GM21526 (cell line): ENCODE measurements at regions not wholly inside any gene's neighbourhood (a gene's known extent, or its start where the extent isn't known, plus 50 kb on each side); places are given as distances from the start of the nearest gene placed in this dataset.

Source experiments
- ATAC-seq: cut with Tn5 transposase; IDR thresholded peaks from one replicate; pipeline ENCODE4 v1.9.1; 2021; ENCODE audit warnings: moderate library complexity; ENCODE audit not compliant: unreplicated experiment, low FRiP score

DNA sequence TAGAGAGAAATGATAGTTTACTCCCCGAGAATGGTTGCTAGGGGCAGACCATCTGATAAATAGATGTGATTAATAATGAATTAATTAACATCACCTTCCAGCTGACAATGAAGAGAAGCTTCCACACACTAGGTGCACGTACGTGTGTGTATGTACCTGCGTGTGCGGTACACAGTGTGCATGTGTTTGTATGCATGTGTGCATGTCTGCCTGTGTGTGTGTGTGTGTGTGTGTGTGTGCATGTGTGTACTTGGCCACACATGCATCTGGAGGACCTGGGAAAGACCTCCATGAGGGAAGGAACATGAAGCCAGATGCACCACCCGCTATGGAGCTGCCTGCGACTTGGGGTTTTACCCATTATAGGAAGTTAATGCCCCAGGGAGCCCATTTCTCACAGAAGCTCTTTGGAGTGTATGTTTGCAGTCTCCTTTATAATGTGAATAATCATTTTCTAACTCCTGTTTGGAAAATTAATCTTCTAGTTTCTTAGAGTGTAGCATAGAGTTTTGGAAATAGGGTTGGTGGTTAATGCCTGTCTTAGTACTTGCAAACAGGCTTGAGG is 229.1 kb downstream of the ENGASE start:
- ATAC-seq, result no peak

DNA sequence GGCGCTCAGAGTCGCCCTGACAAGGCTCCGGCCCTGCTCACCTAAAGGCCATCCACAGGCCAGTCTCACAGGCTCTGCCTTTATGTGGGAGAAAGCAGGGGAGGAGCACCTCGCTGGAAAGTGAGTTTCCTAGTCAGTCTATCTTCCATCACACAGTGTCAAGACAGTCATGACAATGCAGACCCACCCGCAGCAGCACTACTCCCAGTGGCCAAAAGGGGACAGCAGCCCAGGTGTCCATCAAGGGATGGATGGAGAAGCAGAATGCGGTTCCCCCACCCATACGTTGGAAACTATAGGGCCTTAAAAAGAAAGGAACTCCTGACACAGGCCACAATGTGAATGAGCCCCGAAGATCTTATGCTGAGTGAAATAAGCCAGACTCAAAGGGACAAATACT is 226.8 kb downstream of the ENGASE start:
- no peak for ATAC-seq

DNA sequence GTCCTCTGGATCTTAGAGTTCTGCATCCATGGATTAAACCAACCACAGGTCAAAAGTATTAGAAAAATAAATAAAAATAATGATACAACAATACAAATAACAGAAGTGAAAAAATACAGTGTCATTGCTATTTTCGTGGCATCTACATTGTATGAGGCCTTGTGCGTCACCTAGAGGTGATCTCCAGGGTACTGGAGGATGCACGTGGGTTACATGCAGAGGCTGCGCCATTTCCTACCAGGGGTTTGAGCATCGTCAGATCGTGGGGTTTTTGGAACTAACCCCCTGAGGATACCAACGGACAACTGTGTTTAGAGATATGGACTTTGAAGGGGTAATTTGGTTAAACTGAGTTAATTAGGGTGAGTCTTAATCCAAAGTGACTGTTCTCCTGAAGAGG is 224.7 kb downstream of the ENGASE start:
- no peak for ATAC-seq

DNA sequence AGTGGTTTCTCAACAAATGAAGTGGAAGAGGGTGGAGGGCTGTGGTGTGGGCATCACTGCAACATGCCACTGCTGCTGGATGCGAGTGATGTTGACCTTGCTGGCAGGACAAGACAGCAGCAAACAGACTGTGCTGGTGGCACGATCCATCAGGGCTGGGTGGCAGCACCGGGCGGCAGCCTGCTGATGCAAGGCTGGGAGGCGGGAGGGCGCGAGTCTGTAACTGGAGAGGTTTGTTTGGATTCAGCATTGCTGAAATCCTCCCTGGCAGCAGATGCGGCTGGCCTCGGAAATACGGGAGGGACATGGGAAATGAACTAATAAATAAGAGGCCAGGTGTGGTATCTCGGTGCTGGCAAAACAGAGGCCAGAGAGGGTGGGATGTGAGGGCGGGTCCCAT is 224.2 kb downstream of the ENGASE start:
- ATAC-seq, result no peak

DNA sequence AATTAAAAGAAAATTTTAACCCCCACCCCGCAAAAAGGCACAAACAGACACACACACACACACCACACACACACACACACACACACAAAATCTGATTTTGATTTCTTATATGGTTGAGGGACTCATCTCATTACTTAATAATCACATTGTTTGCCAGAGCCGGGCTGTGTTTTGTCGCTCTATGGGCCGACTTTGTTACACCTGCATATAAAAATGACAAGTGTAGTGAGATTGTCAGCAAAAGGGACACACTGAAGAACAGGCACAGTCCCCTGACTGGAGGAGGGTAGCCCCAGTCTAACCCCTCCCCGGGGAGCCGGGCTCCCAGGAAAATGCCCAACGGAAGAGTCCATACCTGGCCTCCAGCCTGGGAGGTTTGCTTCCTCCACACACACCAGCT is 221.6 kb downstream of the ENGASE start:
- ATAC-seq, result no peak

DNA sequence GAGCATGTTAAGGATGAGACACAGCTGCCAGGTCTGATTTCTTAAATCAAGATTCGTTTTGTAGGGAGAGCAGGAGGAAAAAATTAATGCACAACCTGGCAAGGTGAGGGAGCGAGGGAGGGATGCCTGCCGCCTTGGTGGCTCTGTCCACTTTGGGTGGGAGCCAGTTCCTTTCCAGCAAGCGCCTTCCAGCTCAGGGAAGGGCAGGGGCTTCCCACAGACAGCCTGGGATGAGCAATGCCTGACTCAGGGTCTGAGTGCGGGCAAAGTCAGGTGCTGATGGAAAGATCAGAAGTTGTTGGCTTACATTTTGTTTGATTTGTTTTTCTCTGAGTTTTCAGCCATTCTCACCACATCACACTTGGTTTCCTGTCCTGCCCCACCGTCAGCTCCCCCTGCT is 220.7 kb downstream of the ENGASE start:
- no peak for ATAC-seq

DNA sequence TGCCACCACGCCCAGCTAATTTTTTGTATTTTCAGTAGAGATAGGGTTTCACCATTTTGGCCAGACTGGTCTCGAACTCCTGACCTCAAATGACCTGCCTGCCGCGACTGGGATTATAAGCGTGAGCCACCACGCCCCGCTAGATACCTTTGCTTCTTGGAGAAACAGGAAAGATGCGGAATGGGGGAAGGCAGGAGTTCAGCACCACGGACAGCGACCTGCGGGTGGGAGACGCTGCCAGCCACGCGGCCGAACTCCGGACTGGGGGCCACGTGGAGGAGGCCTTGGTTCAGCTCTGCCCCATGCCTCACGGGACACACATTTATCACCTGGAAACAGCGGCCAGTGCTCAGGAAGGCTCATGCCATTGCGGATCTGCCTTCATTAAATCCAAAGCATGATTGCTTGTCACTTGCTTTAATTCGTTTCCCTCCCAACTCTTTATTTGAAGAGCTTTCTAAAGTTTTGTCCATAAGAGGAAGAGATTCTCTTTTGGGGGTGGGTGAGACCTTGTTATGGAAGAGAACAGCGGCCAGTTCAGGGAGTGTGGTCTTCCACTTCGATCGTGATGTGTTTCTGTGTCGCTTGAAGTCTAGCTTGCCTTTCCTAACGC is 219.9 kb downstream of the ENGASE start:
- ATAC-seq, result no peak

DNA sequence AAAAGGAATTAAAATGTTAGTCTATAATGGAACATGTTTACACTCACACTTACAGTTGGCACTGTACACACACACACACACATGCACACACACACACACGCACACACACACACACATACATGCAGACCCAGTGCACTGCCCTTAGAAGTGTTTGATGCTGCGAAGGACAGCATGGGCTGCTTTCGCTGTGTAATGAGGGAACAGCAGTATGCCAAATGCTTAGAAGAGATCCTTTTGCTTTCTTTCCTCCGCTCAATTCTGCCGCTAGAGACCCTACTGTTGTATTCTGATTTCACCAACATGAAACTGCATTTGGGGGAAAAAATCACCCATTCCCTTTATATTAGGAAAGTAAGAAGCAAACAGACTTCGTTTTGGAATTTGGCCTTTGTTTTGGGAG is 217.9 kb downstream of the ENGASE start:
- ATAC-seq, result no peak

DNA sequence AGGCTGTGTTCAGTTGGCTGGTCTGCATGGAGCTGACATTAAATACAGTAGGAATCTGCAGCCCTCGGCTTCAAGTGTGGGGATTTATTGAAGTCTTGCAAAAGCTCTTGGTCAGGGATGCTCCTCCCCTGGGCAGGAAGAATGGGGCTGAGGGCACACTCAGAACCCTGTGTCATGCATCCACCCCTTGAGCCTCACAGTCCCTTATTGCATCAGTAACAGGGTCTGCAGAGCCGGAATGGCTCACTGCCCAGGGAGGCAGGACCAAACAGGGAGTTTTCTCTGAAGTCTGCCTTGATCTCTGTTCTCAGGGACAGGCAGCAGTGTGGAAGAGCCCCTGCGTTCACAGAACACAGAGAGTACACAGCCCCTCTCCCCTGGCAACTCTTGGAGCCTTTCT is 216.8 kb downstream of the ENGASE start:
- ATAC-seq, result no peak

DNA sequence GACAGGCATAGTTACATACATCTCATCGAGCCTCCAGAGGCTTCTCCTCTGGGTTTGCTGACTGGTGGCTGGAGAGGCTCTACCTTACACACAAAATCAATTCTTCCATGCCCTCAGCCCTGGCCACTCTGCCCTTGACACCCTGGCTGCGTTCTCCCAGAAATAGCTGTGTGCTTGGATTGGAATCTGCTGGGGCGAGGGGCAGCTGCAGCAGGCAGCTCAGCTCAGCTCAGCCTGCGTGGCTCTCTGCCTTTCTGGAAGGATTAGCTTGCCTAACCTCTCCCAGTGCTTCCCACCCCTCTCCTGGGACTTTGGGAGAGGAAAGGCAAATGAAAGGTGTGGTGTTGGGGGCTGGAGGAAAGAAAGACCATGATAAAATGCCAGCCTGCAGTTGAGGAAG is 216.1 kb downstream of the ENGASE start:
- no peak for ATAC-seq

DNA sequence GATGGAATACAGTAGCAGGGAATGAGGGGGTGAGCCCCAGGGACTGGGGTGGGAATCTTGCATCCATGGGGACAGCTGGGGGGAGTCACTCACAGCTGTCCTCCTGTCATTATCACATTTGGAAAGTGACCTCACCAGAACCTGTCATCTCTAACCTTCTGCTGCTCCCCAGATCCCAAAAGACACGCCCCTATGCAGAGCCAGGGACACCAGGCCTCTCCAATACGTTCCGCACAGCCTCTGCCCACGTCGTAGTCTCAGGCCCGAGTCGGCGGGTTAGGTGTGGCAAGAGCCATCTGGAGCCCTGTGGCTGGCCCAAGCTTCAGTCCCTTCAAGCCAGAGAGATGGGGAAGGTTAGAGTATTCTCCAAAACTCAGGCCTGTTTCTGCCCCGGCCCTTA is 214.3 kb downstream of the ENGASE start:
- no peak for ATAC-seq

DNA sequence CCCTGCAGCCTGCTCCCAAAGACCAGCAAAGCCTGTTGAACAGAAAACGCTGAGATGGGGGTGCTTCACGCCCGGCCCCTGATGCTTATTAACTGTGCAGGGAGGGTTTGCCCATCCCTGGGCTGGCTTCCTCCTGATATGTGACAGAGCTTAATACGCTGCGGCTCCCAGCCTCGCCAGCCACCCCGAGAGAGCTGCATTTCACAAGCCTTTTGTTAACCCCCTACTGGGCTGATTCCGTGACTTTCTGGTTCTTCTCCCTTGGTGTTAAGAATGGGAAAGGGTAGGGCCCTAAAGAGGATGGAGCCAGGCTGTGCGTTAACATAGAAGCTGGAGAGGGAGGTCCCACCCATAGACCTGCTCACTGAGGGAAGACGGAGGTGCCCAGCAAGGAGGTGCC is 211.8 kb downstream of the ENGASE start:
- ATAC-seq, result no peak

DNA sequence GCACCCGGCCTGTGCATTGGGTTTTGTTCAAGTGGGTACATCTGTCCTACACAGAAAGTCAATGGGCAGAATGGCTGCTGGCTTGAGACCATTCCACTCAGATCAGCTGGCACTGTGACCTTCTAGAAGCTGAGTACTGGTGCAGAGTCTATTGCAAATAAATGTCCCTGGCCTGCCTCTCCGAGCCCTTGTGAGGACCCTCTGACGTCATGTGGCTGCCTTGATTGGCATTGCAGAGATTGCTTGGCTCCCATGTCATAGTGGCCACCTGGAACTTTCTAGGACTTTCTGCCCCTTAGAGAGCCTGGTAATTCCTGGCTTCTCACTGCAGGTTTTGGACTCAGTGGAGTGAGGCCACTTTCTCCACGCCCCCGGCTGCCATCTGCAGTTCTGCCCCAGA is 211.3 kb downstream of the ENGASE start:
- ATAC-seq, result no peak

DNA sequence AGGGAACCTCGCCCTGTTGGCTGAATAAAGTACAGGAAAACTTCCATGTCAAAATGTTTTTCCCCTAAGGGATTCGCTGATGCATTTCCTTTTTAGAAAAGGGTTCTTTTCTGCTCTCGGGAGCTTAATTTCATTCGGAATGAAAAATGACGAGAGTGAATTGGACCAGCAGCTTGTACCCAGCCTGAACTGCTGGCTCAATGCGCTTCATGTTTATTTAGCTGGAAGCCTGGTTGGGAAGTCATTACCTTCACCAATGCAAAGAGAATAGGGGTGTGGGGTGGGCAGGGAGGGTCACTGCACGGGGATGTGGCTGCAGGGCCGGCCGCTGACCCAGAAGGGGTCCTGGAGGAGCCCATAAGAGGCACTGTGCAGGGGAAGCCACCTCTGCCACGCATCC is 207.7 kb downstream of the ENGASE start:
- no peak for ATAC-seq

DNA sequence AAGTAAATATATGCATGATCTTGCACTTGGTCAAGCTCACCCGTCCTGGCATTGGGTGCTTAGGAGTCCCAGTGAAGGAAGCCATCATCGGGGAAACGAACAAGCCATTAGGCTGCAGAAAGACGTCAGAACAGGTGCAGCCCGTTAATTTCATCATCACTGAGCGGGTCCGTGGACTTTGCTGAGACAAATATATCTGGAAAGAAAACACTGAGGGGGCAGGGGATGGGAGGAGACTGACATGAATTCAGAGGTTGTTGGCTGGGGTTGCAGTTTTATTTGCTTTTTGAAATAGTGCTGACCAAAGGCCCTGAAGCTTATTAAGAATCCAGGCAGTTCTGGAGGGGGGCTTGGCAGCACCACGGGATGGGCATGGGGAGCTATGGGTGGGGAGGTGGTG is 207.2 kb downstream of the ENGASE start:
- no peak for ATAC-seq

DNA sequence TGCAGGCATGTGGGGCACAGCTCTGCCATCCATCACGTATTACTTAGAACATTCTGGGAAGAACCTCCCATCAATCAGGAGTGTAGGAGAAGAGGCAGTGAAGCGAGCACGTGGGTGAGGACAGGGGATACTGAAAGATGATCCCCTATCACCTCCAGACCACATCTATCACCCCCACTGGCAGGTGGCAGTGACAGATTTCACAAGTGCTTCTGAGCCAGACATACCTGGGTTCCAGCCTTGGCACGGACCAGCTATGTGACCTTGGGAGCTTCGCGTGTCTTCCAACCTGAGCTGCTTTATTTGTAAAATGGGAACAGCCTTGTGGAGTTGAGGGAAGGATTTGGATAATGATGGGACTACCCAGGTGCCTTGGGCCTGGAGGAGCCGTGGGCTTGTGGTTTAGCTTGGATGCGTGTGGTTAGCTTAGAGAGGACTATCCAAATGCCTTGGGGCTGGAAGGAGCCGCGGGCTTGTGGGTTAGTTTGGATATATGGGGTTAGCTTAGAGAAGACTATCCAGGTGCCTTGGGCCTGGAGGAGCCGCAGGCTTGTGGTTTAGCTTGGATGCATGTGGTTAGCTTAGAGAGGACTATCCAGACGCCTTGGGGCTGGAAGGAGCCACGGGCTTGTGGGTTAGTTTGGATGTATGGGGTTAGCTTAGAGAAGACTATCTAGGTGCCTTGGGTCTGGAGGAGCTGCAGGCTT is 206.4 kb downstream of the ENGASE start:
- ATAC-seq, result no peak

DNA sequence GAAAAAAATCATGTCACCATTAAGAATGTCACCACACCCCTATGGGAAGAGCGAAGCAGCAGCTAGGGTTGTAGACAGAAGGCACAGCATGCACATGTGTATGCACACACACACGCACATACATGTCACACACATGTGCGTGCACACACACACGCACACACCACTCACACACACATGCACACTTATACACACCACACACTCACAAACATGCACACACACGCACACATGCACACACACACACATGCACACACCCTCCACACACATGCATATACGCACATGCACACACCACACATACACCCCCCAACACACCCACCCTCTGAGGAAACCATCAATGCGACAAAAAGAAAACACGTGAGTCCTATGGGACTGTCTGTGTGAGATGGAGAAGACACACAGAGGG is 205.4 kb downstream of the ENGASE start:
- ATAC-seq, result no peak

DNA sequence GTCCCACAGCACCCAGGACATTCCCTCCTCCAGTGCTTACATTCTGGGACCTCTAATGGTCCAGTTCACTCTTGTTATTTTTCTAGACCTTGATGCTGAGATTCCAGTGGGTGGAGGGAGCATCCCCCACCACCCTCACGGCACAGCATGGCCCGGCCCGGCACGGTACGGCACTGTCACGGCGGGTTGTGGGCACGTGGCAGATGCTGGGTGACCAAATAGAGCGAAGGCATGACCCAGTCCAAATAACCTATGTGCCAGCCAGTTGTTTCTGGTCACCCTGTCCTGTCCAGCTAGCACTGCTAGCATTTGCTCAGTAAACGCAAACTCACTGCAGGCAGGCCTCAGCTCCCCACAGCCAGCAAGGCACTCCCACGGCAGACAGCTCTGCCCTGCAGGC is 204.7 kb downstream of the ENGASE start:
- no peak for ATAC-seq

DNA sequence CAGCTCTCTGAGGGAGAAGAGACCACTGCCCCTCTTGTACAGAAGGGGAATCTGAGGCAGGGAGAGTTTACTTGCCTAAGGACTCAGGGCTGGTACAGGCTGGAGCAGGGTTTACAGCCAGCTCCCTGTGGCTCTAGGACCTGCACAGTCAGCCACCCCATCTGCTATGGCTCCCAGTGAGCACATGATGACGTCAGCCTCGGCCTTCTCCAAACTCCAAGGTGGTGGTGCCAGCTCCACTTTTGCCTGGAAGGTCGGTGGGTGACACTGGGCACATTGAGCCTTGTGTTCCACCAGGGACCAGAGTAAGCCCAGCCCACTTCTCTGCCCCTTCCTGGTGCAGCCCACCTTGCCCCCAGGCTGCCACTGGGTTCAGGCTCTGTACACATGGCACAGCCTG is 202.2 kb downstream of the ENGASE start:
- no peak for ATAC-seq

DNA sequence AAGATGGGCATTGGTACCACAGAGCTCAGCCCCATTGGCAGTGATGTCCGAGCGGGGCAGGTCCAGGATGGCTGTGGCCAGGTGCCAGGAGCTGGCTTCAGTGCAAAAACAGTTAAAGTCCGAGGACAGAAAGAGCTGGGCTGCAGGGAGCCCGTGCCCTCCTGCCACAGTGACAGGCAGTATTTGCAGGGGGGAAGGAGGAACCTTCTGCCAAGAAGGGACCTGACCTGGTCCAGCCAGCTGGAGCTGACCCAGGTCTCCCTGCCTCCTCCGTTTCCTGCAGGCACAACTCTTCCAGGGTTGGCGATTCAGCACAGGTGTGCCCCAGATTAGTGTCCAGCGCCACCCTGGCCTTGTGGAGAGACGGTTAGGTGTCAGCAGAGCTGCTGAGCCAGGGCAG is 199.0 kb downstream of the ENGASE start:
- no peak for ATAC-seq

DNA sequence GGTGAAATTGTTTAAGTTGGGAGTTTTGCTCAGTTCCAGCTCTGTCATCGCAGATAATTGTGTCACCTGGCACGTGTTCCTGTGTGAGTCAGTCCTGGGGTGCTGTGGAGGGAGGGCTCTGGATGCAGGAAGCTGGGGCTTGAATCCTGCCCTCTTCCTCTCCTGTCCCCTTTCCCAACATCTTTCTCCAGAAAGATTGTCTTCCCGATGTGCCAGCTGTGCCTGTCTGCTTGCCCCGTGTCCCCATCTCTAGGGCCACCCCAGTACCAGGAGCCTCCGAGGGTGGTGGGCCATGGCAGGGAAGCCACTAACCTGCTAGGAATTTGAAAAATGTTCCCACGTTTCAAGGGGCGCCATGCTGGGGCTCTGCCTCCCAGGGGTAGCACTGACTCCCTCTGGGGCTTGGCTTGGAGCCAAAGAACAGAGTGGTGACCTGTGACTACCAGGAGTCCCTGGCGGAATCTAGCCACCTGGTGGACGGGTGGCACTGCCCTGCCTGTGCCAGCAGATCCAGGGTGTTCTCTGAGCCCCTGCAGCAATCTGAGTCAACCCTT is 198.1 kb downstream of the ENGASE start:
- no peak for ATAC-seq

DNA sequence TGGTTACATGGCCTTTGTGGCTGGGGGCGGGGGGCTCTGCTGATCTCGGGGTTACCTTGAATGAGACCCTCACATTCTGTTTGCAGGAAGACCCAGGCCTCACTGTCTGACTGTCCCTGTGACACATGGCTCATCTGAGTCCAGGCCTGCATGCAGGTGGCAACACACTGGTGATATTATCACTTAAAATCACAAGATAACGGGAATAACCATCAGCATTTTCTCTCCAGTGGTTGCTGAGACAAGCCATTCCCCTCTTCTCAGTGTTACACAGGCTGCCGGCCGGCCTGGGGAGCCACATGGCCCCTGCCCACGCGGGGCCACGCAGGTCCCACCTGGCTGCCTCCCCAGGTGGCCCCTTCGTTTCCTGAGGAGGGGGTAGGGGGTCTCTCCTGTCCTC is 197.6 kb downstream of the ENGASE start:
- ATAC-seq, result no peak
